ENCODE measurements at regions not wholly inside any gene's neighbourhood (a gene's known extent, or its start where the extent isn't known, plus 50 kb on each side); places are given as distances from the start of the nearest gene placed in this dataset.

- DNase-seq (ENCODE audit: low read depth), result peak; percentile 40
These were observed 268.8 kb downstream of the DLEU7 start for GRCh38 chr13:50574731-50575130.

- DNase-seq (ENCODE audit: low read depth), result no peak
These were observed 268.4 kb downstream of the DLEU7 start for GRCh38 chr13:50575138-50575537.

- DNase-seq (ENCODE audit: low read depth), result peak; percentile 20
These were observed 267.3 kb downstream of the DLEU7 start for GRCh38 chr13:50576156-50576555.

- no peak for DNase-seq (ENCODE audit: low read depth)
These were observed 265.7 kb downstream of the DLEU7 start for GRCh38 chr13:50577806-50578205.

GRCh38 chr13:50580684-50581305, 262.7 kb downstream of the DLEU7 start:
- peak; percentile 60 for DNase-seq (ENCODE audit: low read depth)

- no peak for DNase-seq (ENCODE audit: low read depth)
These were observed 261.8 kb downstream of the DLEU7 start for GRCh38 chr13:50581586-50582196.

GRCh38 chr13:50584856-50585580, 258.5 kb downstream of the DLEU7 start:
- DNase-seq (ENCODE audit: low read depth), result no peak

- DNase-seq (ENCODE audit: low read depth), result no peak
These were observed 257.6 kb downstream of the DLEU7 start for GRCh38 chr13:50585674-50586413.

GRCh38 chr13:50586414-50587083, 256.9 kb downstream of the DLEU7 start:
- no peak for DNase-seq (ENCODE audit: low read depth)

GRCh38 chr13:50587115-50587514, 256.4 kb downstream of the DLEU7 start:
- DNase-seq (ENCODE audit: low read depth), result no peak

GRCh38 chr13:50587645-50588373, 255.7 kb downstream of the DLEU7 start:
- DNase-seq (ENCODE audit: low read depth), result peak; percentile 32

GRCh38 chr13:50588491-50589130, 254.9 kb downstream of the DLEU7 start:
- peak; percentile 31 for DNase-seq (ENCODE audit: low read depth)

- DNase-seq (ENCODE audit: low read depth), result peak; percentile 97
These were observed 254.4 kb downstream of the DLEU7 start for GRCh38 chr13:50589139-50589538.

- peak; percentile 82 for DNase-seq (ENCODE audit: low read depth)
These were observed 253.8 kb downstream of the DLEU7 start for GRCh38 chr13:50589651-50590054.

- peak; percentile 73 for DNase-seq (ENCODE audit: low read depth)
These were observed 250.9 kb downstream of the DLEU7 start for GRCh38 chr13:50592412-50593155.

- DNase-seq (ENCODE audit: low read depth), result peak; percentile 11
These were observed 250.3 kb downstream of the DLEU7 start for GRCh38 chr13:50593207-50593606.

- no peak for DNase-seq (ENCODE audit: low read depth)
These were observed 249.0 kb downstream of the DLEU7 start for GRCh38 chr13:50594276-50595051.

- no peak for DNase-seq (ENCODE audit: low read depth)
These were observed 248.3 kb downstream of the DLEU7 start for GRCh38 chr13:50595196-50595595.

GRCh38 chr13:50596156-50596555, 247.3 kb downstream of the DLEU7 start:
- DNase-seq (ENCODE audit: low read depth), result no peak

Measured in RPMI7951 (cell line).